CMK (cell line): ENCODE measurements at regions not wholly inside any gene's neighbourhood (a gene's known extent, or its start where the extent isn't known, plus 50 kb on each side); places are given as distances from the start of the nearest gene placed in this dataset.

Experiments used
- DNase-seq: peaks from one replicate; pipeline ENCODE4 v3.0.0-alpha.2; 2010; ENCODE audit warnings: low read depth

GRCh38 chr12:91355150-91356006 lies 172.8 kb upstream of the DCN start:
- DNase-seq, result no peak

- DNase-seq, result no peak
These were observed 170.6 kb upstream of the DCN start for GRCh38 chr12:91353266-91353665.

- DNase-seq, result no peak
These were observed 166.9 kb upstream of the DCN start for GRCh38 chr12:91349476-91349875.

- DNase-seq, result no peak
These were observed 165.0 kb upstream of the DCN start for GRCh38 chr12:91347481-91348214.

- DNase-seq, result no peak
These were observed 164.2 kb upstream of the DCN start for GRCh38 chr12:91346827-91347226.

- no peak for DNase-seq
These were observed 161.8 kb upstream of the DCN start for GRCh38 chr12:91344408-91344807.

- no peak for DNase-seq
These were observed 160.4 kb upstream of the DCN start for GRCh38 chr12:91343010-91343409.

- no peak for DNase-seq
These were observed 156.5 kb upstream of the DCN start for GRCh38 chr12:91339106-91339505.

GRCh38 chr12:91335699-91336098 lies 153.1 kb upstream of the DCN start:
- no peak for DNase-seq

- DNase-seq, result no peak
These were observed 151.3 kb upstream of the DCN start for GRCh38 chr12:91333966-91334365.

GRCh38 chr12:91332302-91332701 lies 149.7 kb upstream of the DCN start:
- no peak for DNase-seq

- DNase-seq, result no peak
These were observed 148.8 kb upstream of the DCN start for GRCh38 chr12:91331371-91331770.

GRCh38 chr12:91328451-91328850 lies 145.8 kb upstream of the DCN start:
- DNase-seq, result no peak

GRCh38 chr12:91327889-91328288 lies 145.3 kb upstream of the DCN start:
- no peak for DNase-seq

GRCh38 chr12:91327131-91327530 lies 144.5 kb upstream of the DCN start:
- no peak for DNase-seq

- no peak for DNase-seq
These were observed 143.7 kb upstream of the DCN start for GRCh38 chr12:91326058-91327027.

- DNase-seq, result no peak
These were observed 138.4 kb upstream of the DCN start for GRCh38 chr12:91320999-91321398.

- no peak for DNase-seq
These were observed 136.6 kb upstream of the DCN start for GRCh38 chr12:91319071-91319760.

- DNase-seq, result no peak
These were observed 134.7 kb upstream of the DCN start for GRCh38 chr12:91317306-91317705.

GRCh38 chr12:91316907-91317269 lies 134.3 kb upstream of the DCN start:
- no peak for DNase-seq

- DNase-seq, result no peak
These were observed 133.7 kb upstream of the DCN start for GRCh38 chr12:91316161-91316906.
